ENCODE measurements at regions not wholly inside any gene's neighbourhood (a gene's known extent, or its start where the extent isn't known, plus 50 kb on each side); places are given as distances from the start of the nearest gene placed in this dataset.

DNA sequence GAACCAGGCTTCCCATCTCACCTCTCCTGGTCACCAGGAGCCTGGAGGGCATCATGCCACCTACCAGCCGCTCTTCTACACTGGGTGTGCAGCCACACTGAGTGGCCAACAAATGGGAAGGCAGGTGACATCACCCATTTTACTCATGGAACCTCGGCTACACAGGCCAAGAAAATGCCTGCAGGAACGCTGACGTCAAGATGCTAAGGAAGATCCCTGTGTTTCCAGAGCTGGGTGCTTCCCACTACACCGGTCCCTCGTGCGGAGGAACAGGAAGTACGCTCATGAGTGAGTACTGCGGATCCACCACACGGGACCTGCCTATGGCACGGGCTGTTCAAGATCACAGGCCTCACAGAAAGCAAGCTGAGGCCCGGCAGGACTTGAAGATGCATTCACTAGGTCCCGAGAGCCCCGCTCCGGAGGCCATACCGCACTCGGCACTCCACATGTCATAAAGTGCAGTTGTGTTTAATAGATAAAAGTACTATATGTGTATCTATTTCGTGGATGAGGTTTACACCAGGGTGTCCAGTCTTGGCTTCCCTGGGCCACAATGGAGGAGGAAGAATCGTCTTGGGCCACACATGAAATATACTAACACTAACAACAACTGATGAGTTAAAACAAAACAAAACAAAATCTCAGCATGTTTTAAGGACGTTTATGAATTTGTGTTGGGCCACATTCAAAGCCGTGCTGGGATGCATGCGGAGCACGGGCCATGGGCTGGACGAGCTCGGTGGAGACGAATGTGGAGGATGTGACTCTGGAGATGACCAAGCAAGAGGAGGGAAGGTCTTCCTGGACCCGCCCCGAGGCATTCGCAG lies 257.9 kb downstream of the THBS2 start:
- H3K36me3 ChIP-seq (ENCODE audit: control insufficient read depth, insufficient read depth, low read length): no peaks in the 10 kb centered on the region
- no peak overlapping the region for H3K4me2 ChIP-seq (ENCODE audit: low read depth, low read length)
- H2BK20ac ChIP-seq (ENCODE audit: low read depth, low read length): no peak overlapping the region
- CTCF ChIA-PET: no interaction called here
- no peak overlapping the region for H2AFZ ChIP-seq (replicated peaks; ENCODE audit: low read length, poor library complexity)
- no peak overlapping the region for H2BK15ac ChIP-seq (ENCODE audit: low read depth, low read length)
- no peak overlapping the region for H3K23ac ChIP-seq (ENCODE audit: low read depth, low read length)
- no peak overlapping the region for H3K4me3 ChIP-seq (ENCODE audit: insufficient read depth, low read depth, low read length)
- no peak overlapping the region for H4K91ac ChIP-seq (ENCODE audit: insufficient read depth, low read depth, low read length)
- H2BK5ac ChIP-seq (ENCODE audit: low read depth, low read length, poor library complexity, severe bottlenecking): no peak overlapping the region
- no peak overlapping the region for H3K56ac ChIP-seq (ENCODE audit: extremely low read depth, insufficient read depth, low read length)
- no peak overlapping the region for H4K8ac ChIP-seq (ENCODE audit: low read depth in 2 of 2, low read length in 2 of 2)
- no peak overlapping the region for H2BK120ac ChIP-seq (ENCODE audit: low read depth, low read length)
- no peak overlapping the region for H4K5ac ChIP-seq (ENCODE audit: low read depth, low read length)
- no peak overlapping the region for H3K4ac ChIP-seq (ENCODE audit: low read depth, low read length)
- no peak for ATAC-seq (ENCODE audit: low read depth)
- H2AK9ac ChIP-seq (replicated peaks; ENCODE audit: low read depth, low read length, poor library complexity): no peak overlapping the region
- no peaks in the 10 kb centered on the region for H3K79me1 ChIP-seq (ENCODE audit: low read depth in 1 of 2, low read length in 2 of 2)
- H4K20me1 ChIP-seq (ENCODE audit: insufficient read depth, low read length): no peaks in the 10 kb centered on the region
- no peaks in the 10 kb centered on the region for H3K27me3 ChIP-seq (ENCODE audit: control insufficient read depth, insufficient read depth, low read length)
- H2AK5ac ChIP-seq (ENCODE audit: low read depth, low read length): no peak overlapping the region
- in situ Hi-C loops (cut with MboI; ENCODE audit: low sequenced_read_pairs): no loop called here
- H3K14ac ChIP-seq (replicated peaks; ENCODE audit: low read depth, low read length): no peak overlapping the region
- no peak overlapping the region for H3K27ac ChIP-seq (ENCODE audit: insufficient read depth, low read length)
- no peaks in the 10 kb centered on the region for H3K9me3 ChIP-seq (ENCODE audit: control insufficient read depth, insufficient read depth, low read length)
- TF ChIP-seq, protein P1, sequence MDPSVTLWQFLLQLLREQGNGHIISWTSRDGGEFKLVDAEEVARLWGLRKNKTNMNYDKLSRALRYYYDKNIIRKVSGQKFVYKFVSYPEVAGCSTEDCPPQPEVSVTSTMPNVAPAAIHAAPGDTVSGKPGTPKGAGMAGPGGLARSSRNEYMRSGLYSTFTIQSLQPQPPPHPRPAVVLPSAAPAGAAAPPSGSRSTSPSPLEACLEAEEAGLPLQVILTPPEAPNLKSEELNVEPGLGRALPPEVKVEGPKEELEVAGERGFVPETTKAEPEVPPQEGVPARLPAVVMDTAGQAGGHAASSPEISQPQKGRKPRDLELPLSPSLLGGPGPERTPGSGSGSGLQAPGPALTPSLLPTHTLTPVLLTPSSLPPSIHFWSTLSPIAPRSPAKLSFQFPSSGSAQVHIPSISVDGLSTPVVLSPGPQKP (IDR thresholded peaks at IDR 0.05; ENCODE audit: borderline replicate concordance, low read depth, low read length): no peak
- TF ChIP-seq, protein P2, sequence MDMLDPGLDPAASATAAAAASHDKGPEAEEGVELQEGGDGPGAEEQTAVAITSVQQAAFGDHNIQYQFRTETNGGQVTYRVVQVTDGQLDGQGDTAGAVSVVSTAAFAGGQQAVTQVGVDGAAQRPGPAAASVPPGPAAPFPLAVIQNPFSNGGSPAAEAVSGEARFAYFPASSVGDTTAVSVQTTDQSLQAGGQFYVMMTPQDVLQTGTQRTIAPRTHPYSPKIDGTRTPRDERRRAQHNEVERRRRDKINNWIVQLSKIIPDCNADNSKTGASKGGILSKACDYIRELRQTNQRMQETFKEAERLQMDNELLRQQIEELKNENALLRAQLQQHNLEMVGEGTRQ (IDR thresholded peaks at IDR 0.05; ENCODE audit: low read depth, low read length): no peak
- TF ChIP-seq MAFK (IDR thresholded peaks at IDR 0.05; ENCODE audit: low read depth, low read length) (no peak), MAZ (IDR thresholded peaks at IDR 0.05; ENCODE audit: borderline replicate concordance, low read depth, low read length) (no peak), SMC3 (IDR thresholded peaks at IDR 0.05; ENCODE audit: low read depth, low read length) (no peak), NFE2L2 (IDR thresholded peaks at IDR 0.05; ENCODE audit: low read depth, low read length) (no peak), BHLHE40 (IDR thresholded peaks at IDR 0.05; ENCODE audit: low read depth, low read length) (no peak), RAD21 (IDR thresholded peaks at IDR 0.05; ENCODE audit: low read length) (no peak), FOS (IDR thresholded peaks at IDR 0.05; ENCODE audit: low read depth, low read length) (no peak), CHD1 (IDR thresholded peaks at IDR 0.05; ENCODE audit: low read depth, low read length) (no peak), CEBPB (IDR thresholded peaks at IDR 0.05; ENCODE audit: low read depth, low read length) (no peak), RFX5 (IDR thresholded peaks at IDR 0.05; ENCODE audit: low read depth, low read length) (no peak), MXI1 (IDR thresholded peaks at IDR 0.05; ENCODE audit: borderline replicate concordance, low read depth, low read length) (no peak), RCOR1 (IDR thresholded peaks at IDR 0.05; ENCODE audit: insufficient replicate concordance, low read length) (no peak), POLR2A (IDR thresholded peaks at IDR 0.05; ENCODE audit: low read depth, low read length) (no peak)
- TF ChIP-seq, protein P3, sequence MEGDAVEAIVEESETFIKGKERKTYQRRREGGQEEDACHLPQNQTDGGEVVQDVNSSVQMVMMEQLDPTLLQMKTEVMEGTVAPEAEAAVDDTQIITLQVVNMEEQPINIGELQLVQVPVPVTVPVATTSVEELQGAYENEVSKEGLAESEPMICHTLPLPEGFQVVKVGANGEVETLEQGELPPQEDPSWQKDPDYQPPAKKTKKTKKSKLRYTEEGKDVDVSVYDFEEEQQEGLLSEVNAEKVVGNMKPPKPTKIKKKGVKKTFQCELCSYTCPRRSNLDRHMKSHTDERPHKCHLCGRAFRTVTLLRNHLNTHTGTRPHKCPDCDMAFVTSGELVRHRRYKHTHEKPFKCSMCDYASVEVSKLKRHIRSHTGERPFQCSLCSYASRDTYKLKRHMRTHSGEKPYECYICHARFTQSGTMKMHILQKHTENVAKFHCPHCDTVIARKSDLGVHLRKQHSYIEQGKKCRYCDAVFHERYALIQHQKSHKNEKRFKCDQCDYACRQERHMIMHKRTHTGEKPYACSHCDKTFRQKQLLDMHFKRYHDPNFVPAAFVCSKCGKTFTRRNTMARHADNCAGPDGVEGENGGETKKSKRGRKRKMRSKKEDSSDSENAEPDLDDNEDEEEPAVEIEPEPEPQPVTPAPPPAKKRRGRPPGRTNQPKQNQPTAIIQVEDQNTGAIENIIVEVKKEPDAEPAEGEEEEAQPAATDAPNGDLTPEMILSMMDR (conservative IDR thresholded peaks at IDR 0.05; ENCODE audit: low read depth, low read length): no peak
- H3K9ac ChIP-seq (ENCODE audit: low read depth, low read length): no peak overlapping the region
- no peaks in the 10 kb centered on the region for H3K4me1 ChIP-seq (ENCODE audit: control insufficient read depth, insufficient read depth, low read length)
- H3K9me1 ChIP-seq (ENCODE audit: insufficient read depth, low read length): no peaks in the 10 kb centered on the region
- no TSS peak for BruUV-seq (replicated peaks)
- DNase-seq: no peak
- intact Hi-C loops (cut with micrococcal nuclease): no loop called here
- POLR2A ChIA-PET (ENCODE audit: unreplicated experiment): no interaction called here
- 83% methylated on average over 12 of the region's 29 CpGs; no CpG with 5 or more reads in 1 of the 2 experiments for WGBS, 2 experiments (ENCODE audit: extremely low coverage in 2 of 2, insufficient read length in 1 of 2)
- dilution Hi-C loops (cut with HindIII; ENCODE audit: low sequenced_read_pairs, unreplicated experiment): no loop called here
- no peak overlapping the region for H3K18ac ChIP-seq (ENCODE audit: low read depth, low read length)
